Stimulated activated naive CD4-positive, alpha-beta T cell treated with Interleukin-2 at 50 U/mL for 16 hours (primary cell): ENCODE measurements at regions not wholly inside any gene's neighbourhood (a gene's known extent, or its start where the extent isn't known, plus 50 kb on each side); places are given as distances from the start of the nearest gene placed in this dataset.
"Not testable (repeated sequence)": the region's sequence is repeated elsewhere in the genome, so short reads cannot be mapped to it uniquely, and the experiment has no call there.

Source experiments
- DNase-seq: peaks from one replicate; lab custom pipeline; 2025; lab: John Stamatoyannopoulos, UW

DNA sequence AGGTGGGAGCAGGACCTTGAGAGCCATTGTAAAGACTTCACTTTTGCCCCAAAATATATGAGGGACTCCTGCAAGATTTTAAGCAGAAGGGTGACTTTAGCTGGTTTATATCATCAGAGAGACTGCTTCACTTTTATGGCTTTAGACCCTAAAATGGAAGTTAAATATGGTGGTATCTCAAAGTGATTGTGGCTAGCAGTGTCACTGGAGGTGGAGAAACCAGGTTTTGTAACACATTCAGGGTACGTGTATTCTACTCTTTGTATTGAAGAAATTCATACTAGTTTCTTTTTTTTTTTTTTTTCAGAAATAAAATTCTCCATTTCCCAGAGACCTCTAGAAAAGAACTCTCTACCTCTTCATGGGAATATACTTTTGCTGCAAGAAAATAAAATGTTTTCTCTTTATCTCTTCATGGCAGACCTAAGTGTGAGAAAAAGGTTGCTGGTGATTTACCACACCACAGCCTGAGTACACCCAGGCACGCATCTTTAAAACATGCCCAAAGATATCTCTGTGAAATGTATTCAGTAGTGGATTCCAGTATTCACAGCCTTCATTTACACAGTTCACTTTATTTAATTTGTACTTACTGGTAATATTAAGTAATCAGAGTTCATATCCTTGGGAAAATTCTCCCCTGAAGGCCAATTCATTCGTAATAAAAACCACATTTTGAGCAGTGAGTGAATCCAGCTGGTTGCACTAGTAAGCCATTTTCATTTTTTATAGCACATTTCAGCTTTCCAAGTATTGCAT, 74.3 kb upstream of the GUCY1A1 start:
- no peak for DNase-seq

DNA sequence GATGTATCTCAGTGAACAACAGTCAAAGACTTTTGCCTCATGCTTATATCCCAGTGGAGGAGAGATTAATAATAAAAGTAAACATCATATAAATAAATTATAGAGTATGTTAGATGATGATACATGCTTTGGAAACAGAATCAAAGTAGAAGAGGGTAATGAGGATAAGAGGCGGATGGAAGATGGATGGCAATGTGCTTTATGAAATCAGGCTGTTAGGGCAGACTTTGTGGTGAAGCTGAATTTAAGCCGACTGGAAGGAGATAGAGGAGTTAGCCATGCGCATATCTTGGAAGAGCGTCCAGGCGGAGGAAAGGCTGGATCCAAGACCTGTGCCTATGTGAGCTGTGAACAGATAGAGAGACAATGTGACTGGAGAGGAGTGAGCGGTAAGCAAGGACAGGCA, 74.9 kb upstream of the GUCY1A1 start:
- no peak for DNase-seq

DNA sequence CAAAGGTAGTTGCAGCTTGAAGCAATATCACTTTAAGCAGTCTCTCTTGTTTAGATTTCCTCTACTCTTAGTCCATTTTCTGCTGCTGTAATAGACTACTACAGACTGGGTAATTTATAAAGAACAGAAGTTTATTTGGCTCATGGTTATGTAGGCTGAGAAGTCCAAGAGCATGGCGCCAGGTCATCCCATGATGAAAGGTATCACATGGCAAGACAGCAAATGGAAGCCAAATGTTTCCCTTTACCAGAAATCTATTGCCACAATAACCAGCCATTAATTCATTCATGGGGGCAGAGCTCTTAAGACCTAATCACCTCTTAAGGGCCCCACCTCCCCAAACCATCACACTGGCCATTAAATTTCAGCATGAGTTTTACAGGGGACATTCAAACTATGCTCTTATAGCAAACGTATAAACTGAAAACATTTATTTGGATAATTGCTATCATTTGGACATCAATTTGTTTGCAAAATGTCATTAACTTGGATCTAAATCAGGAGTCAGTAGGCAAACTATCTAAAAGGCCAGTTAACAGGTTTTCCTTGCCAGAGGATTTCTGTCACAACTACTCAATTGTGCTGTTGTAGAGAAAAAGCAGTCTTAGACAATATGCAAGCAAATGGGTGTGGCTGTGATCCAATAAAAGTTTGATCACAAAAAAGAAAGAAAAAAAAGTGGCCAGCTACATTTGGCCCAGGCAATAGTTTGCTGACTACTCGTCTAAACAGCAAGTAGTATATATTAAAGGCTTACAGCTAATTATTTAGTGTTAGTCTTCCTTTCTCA, 75.7 kb upstream of the GUCY1A1 start:
- DNase-seq, result no peak

DNA sequence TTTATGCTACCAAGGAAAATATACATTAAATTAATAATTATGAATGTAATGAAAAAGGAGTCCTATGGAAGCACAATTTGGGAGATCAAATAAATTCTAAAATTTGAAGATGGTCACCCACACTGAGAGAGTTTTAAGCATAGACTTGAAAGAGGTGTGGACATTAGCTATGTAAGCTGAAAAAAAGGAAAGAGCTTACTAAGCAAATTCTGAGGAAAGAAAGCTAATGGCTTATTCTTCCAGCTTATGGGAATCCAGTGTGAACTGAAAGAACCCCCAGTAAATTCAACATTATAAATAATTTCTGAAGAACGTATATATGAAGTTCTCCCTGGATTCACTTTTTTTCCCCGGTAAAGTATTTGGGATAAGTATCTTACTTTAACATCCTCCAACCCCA, 78.2 kb upstream of the GUCY1A1 start:
- no peak for DNase-seq

DNA sequence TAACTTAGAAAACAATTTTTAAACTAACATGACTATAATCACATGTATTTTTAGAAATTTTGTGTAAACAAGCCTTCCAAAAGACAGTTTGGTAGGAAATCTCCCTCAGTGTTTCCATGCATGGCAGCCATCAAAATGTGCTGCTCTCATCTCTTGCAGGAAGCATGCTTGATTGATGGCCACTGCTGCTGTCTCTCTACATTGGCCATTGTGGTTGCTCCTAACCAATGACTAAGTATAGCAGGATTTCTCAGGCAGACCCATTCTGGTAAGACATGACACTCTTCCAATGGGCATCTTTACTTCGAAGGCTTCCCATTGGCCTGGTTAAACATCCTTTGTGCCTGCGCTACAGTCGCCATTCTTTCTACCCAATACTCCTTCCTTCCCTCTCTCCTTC, 78.9 kb upstream of the GUCY1A1 start:
- DNase-seq, result no peak

DNA sequence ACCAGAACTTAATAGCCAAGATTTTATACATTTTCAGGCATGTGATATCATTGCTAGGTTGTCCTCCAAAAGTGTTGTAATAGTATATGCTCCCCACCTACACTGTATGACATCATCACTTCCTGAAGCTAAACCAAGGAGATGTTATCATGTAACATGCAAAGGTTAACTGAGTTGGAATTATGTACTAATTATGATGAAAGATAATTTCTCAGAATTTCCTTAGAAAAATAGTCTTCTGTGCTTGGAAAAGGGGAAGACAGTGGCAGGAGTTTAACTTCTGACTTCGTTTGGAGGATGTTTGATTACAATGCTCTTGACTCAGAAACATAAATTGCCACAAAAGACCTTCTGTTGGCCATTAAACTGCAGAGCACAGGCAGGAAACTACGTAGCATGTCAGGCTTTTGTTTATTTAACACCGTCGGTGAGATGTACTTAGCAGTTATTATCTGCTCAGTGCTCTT, 83.6 kb upstream of the GUCY1A1 start:
- no peak for DNase-seq

DNA sequence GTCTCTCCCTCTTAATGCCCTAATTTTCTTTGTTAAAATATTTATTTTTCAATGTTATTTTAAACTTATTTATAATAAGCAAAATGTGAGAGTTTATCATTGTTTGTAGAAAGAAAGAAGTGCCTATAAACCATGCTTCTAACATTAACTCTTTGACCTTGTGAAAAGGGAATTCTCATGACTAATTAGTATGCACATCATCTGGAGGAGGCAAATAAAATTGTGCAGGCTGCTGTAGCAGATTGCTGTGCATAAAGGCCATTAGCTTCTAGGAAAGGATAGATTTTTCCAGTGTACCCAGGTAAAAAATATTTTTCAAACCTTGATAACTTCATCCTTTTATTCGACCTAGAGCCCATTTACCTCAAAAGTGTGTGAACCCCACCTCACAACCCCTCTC, 84.6 kb upstream of the GUCY1A1 start:
- no peak for DNase-seq

DNA sequence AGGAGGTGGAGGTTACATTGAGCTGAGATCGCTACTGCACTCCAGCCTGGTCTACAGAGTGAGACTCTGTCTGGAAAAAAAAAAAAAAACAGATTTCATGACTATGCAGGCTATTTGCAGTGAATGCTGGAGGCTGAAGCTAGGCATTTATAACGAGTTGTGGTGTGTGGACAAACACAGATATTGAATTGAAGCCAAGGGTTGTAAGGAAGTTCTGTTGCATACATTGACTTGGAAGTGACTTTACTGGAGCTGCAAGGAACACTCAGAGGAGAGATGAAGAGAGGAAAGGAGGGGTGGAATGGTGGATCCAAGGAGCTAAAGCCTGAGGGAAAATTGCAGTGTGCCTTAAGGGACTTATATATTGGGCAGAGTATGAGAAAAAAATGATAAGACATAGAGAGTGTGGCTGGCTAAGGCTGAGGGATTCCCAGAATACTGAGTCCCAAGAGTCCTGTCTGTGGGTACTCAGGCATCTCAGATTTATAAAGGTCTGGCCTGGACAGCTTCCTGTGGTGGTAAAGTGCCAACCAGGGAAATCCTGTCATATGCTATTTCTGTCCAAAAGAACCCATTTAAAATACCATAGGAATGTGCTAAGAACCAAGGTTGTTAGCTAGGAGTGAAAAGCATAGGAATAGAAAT, 87.8 kb upstream of the GUCY1A1 start:
- no peak for DNase-seq

DNA sequence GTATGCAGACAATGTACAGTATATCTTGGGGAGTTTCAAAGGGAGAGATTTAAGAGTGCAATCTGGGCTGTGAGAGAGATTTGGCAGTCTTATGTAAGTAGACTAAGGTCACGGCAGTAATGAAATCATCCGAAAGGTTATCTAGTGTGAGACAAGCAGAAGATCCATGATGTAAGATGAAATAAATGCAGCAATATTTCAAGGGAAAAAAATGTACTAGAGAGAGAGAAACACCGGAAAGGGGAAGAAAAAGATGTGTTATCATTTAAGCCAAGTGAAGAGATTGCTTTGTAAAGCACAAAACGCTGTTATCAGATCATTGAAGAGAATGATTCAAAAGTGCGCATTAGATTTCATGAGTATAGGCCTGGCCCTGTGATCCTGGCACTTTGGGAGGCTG, 88.4 kb upstream of the GUCY1A1 start:
- no peak for DNase-seq

DNA sequence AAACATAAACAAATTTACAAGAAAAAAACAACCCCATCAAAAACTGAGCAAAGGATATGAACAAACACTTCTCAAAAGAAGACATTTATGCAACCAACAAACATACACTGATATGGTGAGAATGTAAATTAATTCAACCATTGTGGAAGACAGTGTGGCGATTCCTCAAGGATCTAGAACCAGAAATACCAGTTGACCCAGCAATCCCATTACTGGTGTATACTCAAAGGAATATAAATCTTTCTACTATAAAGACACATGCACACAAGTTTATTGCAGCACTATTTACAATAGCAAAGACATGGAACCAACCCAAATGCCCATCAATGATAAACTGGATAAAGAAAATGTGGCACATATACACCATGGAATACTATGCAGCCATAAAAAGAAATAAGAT, 92.3 kb upstream of the GUCY1A1 start:
- not testable (repeated sequence) for DNase-seq

DNA sequence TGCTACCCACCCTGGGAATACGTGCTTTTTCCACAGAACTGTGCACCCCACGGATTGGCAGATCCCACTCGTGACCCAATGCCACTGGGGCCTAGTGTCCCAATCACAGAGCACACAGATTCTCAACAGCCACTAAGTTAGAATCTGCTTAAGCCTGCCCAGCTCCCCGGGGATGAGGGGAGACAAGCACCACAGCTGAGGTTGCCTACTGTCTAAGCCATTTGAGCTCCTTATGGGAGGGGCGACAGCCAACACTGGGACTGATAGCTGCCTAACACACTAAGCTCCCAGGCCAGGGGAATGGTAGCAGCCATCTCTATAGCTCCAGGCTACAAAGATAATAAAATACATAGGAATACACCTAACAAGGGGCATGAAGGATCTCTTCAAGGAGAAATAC, 93.5 kb upstream of the GUCY1A1 start:
- DNase-seq, result no peak

DNA sequence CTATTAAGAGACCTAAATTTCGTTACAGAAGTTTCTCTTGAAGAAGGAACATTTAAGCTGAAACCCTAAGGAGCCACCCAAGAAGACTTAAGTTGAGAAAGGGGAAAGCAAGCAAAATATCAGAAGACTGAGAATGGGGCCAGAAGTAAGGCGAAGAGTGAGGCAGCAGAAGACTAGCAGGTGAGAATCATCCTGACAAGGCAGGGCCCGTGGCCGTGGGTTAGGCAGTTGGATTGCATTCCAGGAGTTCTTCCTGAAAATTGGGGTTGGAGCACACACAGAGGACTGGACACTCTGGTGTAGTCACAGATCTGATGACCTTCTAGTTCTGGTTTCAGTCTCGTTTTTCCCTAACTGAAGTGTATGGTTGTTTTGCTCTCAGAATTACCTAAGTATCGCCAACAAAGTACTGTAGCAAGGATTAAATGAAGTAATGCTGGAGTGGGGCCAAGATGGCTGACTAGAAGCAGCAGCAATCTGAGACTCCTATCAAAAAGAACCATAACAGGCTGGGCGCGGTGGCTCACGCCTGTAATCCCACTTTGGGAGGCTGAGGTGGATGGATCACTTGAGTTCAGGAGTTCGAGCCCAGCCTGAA, 94.4 kb upstream of the GUCY1A1 start:
- no peak for DNase-seq

DNA sequence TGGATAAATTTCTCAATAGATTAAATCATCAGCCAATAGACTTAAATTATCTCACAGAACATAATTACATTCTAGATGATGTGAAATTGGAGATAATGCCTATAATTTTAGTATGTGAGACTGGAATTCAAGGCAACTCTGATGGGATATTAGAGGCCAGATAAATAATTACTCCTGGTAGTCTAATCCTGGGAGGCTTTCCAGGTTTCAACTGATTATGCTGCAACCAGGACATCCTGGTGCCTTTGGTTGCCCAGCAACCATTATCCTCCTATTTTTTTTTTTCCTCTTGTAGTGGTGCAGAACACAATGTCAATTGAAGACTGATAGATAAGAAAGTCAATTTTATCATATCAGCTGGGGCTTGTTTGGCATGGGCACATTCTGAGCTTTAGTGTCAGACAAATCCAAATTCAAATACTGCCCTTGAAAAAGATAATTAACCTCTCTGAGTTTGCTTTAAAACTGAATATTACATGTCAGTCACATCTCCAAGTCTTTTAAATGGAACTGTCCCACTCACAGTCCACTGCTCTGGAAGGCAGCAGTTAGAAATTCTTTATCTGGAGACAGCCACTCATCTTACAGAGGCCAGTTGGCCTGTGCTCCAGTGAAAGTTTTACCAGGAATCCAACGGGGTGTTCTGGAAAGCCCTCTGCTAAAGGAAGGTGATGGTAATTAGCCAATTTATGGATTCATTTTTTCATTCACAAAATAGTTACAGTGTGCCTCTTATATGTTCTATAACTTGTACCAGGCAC, 95.3 kb upstream of the GUCY1A1 start:
- no peak for DNase-seq

DNA sequence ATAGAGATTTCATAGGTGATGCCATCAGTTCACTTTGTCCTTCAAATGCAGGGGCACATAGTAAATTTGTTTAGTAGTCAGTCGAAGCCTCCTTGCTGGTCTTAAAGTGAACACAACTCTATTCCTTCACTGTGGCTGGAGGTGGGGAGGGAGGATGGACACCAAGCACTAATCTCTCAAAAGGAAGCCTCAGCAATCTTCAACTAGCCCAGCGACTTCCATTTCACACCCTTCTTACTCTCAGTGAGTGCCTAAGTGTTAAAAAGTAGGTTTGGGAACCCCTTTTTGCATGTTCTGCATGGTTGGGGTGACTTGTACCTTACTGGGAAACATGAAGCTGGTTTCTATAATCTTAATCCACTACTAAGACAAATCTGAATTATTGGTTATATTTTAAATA, 96.0 kb upstream of the GUCY1A1 start:
- DNase-seq, result no peak

DNA sequence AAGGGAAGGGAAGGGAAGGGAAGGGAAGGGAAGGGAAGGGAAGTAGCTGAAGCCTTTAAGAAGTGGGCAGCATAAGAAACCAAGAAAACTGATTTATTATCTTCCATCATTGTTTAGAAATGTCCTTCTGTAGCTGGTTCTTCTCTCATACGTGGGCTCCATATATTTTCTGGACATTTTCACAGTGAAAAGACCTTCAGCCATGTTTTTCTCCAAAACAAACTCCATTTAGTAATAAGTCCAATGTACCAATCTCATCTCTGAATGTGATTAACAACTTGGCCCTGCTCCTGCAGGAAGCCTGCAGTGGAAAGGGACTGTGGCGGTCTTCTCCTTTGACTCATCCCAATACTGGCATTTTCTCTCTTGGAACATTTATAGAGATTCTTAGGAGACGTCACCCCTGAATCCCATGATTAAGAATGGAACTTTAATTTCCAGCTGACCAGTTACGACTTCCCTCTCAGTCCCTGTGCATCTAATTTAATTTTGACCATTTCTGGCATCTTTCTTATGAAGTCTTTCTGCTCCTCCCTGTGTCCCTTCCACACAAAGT, 96.6 kb upstream of the GUCY1A1 start:
- no peak for DNase-seq

DNA sequence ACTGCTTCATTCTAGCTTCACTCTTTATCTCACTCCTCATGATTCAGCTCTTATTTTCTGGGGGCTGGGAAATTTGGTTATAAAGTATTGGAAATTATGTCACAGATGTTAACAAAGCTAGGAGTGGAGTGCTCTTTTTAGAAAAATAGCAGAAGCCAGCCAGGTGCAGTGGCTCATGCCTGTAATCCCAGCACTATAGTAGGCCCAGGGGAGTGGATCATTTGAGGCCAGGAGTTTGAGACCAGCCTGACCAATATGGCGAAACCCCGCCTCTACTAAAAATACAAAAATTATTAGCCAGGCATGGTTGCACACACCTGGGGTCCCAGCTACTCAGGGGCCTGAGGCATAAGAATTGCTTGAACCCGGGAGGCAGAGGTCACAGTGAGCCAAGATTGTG, 97.2 kb upstream of the GUCY1A1 start:
- DNase-seq, result no peak

DNA sequence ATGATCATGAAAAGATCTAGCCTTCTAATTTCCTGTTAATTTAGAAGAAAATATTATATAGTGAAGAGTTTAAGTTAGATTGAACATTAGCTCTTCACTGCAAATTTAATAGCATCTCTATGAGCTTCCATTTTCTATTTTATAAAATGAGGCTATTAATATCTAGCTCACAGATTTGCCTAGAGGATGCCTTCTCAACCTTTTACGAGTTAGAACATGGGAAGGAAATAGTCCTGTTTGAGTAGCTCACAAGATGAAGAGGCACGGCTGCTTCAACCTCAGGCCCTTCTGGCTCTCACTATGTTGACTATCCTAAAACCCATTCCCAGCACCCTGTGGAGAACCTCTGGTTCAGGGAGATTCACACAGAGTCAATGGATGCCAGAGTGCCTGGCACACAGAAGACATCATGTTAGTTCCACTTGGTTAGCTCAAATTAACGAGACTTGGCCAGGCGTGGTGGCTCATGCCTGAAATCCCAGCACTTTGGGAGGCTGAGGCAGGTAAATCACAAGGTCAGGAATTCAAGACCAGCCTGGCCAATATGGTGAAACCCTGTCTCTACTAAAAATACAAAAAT, 97.9 kb upstream of the GUCY1A1 start:
- no peak for DNase-seq

DNA sequence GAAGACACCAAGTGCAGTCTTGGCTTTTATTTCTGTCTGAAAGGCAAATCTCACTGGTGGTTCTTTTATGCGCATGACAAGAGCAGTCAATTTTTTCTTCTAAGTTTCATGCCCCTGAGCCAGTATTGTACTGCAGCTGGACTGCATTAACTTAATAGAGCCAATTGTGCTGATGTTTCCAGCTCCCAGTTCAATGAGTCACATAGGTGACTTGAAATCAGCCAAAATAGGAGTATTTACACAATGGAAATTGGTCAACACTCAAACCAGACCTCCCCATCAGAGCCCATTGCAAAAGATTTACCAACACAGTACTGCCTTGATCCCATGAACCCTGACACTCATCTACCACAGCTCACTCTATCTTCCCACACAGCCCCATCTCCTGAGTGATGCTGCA, 100.3 kb upstream of the GUCY1A1 start:
- DNase-seq, result no peak

DNA sequence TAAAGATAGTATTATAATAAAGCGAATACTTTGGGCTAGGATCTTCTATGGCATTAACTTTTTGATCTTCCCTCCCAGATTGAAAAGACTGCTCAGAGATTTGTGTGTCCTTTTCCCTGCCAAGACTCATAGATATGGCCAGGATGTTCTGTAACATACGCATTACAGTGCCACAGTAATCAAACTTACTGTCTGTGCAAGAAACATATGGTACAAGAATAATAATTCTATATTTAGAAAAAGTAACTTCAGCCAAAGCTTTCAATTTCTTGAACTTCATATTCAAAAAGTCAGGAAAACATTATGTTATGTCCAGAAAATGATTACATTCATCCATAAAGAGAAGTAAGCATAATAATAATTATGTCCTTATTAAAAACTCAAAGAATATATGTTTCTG, 100.9 kb upstream of the GUCY1A1 start:
- DNase-seq, result no peak

DNA sequence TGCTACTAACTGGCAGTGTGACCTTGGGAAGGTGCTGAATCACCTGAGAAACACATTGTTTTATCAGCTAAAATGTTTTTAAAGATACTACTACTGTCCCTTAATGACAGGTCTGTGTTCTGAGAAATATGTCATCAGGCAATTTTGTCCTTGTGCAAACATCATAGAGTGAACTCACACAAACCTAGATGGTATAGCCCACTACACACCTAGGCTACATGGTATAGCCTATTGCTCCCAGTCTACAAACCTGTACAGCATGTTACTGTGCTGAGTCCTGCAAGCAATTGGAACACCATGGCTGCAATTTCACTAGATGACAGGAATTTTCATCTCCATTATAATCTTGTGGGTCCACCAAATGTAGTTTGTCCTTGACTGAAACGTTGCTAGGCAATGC, 101.3 kb upstream of the GUCY1A1 start:
- DNase-seq, result no peak

DNA sequence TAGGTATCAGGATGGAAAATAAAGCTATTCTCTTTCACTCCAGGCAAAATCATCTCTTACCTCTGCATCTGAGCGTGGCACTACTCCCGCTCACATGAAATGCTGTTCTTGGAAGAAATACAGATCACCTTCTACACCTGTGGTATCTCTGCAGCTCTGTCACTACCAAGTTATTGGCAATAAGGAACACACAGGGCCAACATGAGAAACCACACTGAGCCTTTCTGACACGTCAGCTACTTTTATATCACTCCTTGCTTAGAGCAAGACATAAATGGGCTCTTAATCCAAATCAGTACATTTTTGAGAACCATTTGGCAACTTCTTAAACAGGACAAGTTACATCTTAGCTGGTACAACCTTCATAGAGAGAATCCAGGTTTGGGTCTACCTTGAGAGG, 101.8 kb upstream of the GUCY1A1 start:
- no peak for DNase-seq
